ENCODE measurements at regions not wholly inside any gene's neighbourhood (a gene's known extent, or its start where the extent isn't known, plus 50 kb on each side); places are given as distances from the start of the nearest gene placed in this dataset.
"Not testable (repeated sequence)": the region's sequence is repeated elsewhere in the genome, so short reads cannot be mapped to it uniquely, and the experiment has no call there.

- no peak for DNase-seq (ENCODE audit: low read depth in 4 of 4, low spot score in 2 of 4)
Observed at GRCh38 chr2:150075831-150076230, 411.6 kb downstream of the RND3 start.

GRCh38 chr2:150066490-150066889, 421.0 kb downstream of the RND3 start:
- DNase-seq (ENCODE audit: low read depth in 4 of 4, low spot score in 2 of 4) = no peak

DNA sequence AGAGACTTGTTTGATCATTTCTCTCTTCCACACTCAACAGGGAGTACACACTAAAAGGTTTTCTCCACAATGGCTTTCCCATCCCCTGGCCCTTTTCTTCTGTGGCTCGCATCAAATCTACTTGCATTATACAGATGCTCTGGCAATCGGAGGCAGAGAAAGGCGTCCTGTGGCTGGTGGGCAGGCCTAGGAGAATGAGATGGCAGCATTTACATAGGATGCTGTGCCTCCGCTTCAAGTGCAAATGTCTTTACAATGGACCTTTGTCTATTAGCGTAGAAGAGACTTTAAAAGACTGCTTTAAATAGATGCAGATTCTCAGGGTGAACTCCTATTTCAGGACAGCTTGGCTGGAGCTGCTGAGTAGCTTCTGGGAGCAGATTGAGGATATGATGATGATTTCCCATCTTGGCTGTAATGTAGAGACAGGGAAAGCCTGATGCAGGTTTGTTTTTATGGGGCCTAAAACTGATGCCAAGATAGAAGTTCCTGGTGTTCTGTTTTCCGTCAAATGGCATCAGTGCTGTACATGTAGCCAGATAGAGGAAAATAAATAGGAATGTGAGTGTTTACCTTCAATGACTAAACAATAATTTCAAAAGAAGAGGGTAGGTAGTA, 423.4 kb downstream of the RND3 start:
- DNase-seq (ENCODE audit: low read depth in 4 of 4, low spot score in 2 of 4) = no peak

DNA sequence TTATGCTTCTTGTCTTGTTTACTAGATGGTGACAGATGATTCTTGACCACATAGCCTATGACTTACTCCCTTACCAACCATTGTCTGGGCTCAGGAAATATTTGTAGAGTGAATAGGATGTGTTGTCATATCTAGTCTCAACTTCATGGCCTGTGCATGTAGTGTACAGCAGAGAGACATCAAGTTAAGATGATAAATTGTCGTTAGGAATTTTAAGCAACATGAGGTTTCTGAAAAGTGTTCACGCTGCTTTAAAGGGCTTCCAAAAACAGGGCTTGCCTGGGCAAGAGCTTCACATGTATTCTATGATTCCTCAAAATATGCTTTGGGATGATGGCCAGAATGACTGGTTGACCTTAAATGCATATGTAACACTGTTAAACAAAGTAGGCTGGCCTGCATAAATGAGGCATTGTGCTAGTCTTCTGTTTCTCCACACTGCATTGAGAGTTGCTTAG, 424.0 kb downstream of the RND3 start:
- DNase-seq (ENCODE audit: low read depth in 4 of 4, low spot score in 2 of 4) = no peak

DNA sequence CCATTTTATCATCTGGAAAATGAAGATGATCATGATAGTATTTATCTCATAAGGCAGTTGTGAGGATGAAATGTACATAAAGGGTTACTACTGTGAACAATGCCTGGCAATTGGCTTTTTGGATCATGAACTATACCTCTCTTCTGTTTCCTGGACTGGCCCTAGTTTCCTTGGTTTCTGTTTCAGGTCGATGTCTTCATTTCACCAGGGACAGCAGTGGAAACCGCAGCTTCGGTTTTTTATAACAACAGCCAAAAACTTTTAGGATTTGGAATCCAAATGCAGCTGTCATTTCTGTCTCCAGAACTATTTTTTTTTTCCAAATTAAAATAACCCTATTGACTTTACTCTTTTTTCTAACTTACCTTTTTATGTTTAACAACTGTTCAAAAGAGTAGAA, 425.1 kb downstream of the RND3 start:
- DNase-seq (ENCODE audit: low read depth in 4 of 4, low spot score in 2 of 4) = no peak

DNA sequence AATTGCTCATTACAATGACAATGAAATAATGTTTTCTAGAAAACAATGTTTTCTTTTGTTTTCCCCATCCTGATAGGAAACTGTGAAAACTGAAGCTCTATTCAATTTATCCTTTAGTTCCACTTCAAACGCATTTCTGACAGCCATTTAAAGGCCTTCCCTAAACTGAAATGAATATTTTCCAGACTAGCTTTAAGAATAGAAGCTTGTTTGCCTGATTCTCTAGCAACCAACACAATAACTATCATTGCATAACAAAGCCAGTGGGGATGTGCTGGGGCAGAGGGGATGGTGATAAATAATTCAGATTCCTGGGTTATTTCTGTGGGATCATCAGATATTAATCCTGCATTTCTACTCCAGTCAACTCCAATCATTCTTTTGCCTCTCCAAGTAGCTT, 427.1 kb downstream of the RND3 start:
- no peak for DNase-seq (ENCODE audit: low read depth in 4 of 4, low spot score in 2 of 4)

DNA sequence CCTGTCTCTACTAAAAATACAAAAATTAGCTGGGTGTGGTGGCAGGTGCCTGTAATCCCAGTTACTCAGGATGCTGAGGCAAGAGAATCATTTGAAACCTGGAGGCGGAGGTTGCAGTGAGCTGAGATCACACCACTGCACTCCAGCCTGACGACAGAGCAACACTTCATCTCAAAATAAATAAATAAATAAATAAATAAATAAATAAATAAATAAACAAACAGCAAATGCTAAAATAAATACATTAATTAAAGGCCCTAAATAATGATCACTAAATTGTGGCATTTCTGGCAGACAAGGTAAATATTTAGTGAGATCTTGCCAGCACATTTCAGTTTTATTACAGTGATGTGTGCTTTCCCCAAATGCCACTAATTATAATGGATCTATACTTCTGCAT, 427.8 kb downstream of the RND3 start:
- not testable (repeated sequence) for DNase-seq (ENCODE audit: low read depth in 4 of 4, low spot score in 2 of 4)

- DNase-seq (ENCODE audit: low read depth in 4 of 4, low spot score in 2 of 4) = no peak
Observed at GRCh38 chr2:150052457-150052856, 435.0 kb downstream of the RND3 start.

- no peak for DNase-seq (ENCODE audit: low read depth in 4 of 4, low spot score in 2 of 4)
Observed at GRCh38 chr2:150051004-150051403, 436.5 kb downstream of the RND3 start.

GRCh38 chr2:150050036-150050435, 437.4 kb downstream of the RND3 start:
- no peak for DNase-seq (ENCODE audit: low read depth in 4 of 4, low spot score in 2 of 4)

DNA sequence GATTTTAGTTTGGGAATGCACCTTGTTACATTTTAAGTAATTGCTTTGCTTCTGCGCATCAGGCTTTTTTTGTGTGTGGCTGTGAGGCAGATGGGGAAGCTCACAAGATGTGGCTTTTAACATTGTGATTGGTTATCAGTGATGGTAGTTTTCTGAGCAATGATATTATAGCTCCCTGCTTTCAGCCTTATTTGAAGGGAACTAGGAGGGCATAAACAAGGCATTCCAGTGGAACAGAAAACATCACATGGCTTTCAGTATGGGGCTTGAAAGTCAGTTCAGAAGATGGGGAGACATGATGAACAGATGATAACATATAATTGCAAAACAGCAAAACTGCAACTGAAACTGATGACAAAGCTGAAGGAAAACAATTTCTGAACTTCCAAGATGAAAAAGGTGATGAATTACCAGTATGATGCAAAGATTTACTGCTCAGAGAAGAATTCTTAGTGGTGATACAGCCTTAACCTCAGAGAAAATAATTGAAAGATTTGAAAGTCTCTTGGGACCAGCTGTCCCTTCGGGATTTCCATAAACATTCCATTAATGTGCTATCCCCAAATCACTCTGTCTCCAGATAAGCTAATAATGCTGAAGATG, 439.7 kb downstream of the RND3 start:
- no peak for DNase-seq (ENCODE audit: low read depth in 4 of 4, low spot score in 2 of 4)

DNA sequence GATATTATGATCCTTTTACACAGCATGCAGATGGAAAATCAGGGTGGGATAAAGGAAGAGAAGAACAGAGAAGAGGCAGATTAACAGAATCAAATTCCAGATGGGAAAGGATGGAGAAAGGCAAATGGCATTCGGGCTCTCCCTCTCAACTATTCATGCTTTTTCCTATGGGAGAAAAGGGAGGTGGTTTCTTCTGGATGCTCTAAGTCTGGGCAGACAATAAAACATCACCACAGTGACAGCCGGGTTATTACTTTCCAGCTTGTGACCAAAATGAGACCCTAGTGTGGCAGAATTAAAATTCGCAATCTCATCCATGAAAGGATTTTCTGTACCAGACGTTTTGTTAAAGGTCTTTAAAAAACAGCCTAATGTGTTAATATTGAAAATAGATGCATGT, 440.7 kb downstream of the RND3 start:
- no peak for DNase-seq (ENCODE audit: low read depth in 4 of 4, low spot score in 2 of 4)

DNA sequence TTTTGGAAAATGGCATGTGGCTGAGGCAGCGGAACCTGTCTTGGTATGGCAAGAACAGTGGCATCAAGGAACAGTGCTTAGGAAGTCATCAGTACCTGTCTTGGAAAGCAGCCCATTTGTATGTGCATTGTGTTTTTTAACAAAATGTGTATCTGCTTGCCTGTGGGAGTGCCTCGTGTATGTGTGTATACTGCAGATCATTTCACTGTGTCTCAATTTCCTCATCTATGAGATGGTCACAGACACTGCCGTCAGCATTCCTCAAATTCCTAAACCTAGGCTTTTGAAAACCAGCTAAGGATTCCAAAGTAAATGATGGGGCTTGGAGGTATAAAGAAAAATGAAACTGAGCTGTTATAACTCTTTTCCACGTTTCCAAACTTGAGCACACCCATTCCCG, 441.3 kb downstream of the RND3 start:
- no peak for DNase-seq (ENCODE audit: low read depth in 4 of 4, low spot score in 2 of 4)

- DNase-seq (ENCODE audit: low read depth in 4 of 4, low spot score in 2 of 4) = no peak
Observed at GRCh38 chr2:150045601-150046000, 441.9 kb downstream of the RND3 start.

GRCh38 chr2:150043172-150043500, 444.3 kb downstream of the RND3 start:
- no peak for DNase-seq (ENCODE audit: low read depth in 4 of 4, low spot score in 2 of 4)

DNA sequence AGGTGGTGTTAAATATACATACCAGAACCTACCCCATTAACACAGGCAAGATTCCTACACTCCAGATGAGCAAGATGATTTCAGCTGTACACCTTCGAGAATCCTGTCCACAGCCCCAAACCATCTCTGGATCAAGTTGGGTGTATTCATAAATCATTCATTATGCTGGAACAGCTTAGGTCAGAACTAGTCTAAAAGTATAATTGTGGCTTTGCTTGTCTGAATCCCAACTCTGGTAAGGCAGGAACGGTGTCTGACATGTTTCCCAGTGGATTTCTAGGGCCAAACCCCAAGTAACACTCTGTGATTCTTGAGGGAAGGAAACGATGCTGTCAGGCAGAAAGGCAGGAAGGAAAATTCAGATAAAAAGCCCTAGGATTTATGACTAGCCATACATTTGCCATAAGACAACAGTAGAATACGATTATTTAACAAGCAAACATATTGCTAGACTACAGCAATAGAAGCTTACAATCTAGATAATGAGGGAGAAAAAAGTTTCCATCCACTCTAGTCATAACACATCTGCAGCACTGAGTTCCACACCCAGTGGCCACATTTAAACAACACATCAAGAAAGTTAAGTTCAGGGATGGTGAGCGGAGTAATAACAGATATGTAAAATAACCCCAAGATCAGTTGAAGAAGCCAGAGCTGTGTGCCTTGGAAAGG, 444.8 kb downstream of the RND3 start:
- DNase-seq (ENCODE audit: low read depth in 4 of 4, low spot score in 2 of 4) = no peak

DNA sequence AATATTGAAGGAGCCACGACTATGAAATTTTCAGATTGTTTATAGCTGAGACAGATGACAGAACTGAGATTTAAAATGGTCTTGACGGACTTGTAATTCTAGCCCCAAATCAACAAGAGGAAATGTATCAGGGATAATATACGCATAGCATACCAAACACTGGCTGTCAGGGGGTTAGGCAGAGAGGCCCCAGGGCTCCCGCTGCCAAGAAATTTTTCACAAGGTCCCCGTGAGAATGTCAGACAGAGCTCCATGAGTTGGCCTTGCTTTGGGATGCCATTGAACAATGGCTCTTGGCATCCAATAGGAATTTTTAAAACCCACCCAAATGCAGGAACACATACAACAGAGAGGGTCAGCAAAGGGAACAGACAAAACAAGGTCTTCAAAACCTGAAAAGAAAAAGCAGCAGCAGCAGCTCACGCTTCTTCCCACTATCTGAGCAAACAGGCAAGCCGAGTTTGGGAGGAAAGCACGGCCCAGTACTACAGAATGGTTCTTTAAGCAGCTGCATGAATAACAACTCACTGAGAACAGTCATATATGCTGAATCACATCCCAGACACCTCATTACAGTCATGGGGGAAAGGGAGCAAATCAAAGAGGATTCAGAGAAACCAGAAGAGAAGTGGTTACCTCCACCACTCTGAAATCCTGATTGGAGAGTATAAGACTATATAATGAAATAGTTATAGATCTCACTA, 445.6 kb downstream of the RND3 start:
- no peak for DNase-seq (ENCODE audit: low read depth in 4 of 4, low spot score in 2 of 4)

GRCh38 chr2:150036622-150037021, 449.0 kb upstream of the MMADHC start:
- DNase-seq (ENCODE audit: low read depth in 4 of 4, low spot score in 2 of 4) = no peak

DNA sequence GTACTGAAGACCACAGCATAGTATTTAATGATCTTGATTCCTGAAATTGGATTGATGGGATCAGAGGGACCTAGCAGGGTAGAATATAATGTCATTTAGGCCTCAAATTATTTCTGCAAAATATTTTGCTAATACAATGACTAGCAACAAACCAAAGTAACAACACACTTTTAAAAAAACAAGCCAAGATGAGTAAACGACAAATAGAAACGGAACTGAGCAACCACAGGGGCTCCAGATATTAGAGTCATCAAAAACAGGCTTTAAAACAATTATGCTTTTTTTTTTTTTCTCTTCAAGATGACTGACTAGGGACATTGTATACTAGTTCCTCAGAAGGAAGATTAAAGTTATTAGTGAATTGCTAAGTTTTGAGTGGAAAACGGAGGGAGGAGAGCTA, 447.1 kb upstream of the MMADHC start:
- no peak for DNase-seq (ENCODE audit: low read depth in 4 of 4, low spot score in 2 of 4)

GRCh38 chr2:150030436-150031190, 443.0 kb upstream of the MMADHC start:
- DNase-seq (ENCODE audit: low read depth in 4 of 4, low spot score in 2 of 4) = no peak

DNA sequence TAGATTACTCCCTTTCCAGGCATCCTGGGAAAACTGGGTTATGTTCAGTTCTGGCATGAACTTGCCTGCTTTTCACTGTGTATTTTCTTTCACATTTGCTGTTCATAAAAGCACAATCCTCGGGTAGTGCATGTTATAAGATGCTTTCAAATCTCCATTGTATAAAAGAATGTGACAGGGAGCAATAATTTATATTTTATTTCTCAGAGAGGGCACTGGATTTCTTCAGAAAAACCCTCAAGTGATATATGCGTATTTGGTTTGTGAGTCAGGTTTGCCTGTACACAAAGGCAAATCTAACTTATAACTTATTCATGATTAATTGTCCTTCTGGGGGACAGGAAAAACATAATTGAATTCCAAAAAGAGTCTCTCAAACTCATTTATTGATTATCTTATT, 440.7 kb upstream of the MMADHC start:
- DNase-seq (ENCODE audit: low read depth in 4 of 4, low spot score in 2 of 4) = no peak
